Kidney epithelial cell (primary cell): ENCODE measurements at regions not wholly inside any gene's neighbourhood (a gene's known extent, or its start where the extent isn't known, plus 50 kb on each side); places are given as distances from the start of the nearest gene placed in this dataset.

Experiments
- DNase-seq: peaks from one replicate; pipeline ENCODE4 v3.0.0-alpha.2; 2010; ENCODE audit warnings: low read depth
- H3K27me3 ChIP-seq: 2 replicates; pipeline ENCODE4 v1.6.0; 2011; ENCODE audit warnings: low read length; ENCODE audit not compliant: control insufficient read depth, insufficient read depth
- H3K36me3 ChIP-seq: 2 replicates; pipeline ENCODE4 v1.5.1; 2011; ENCODE audit warnings: low read length; ENCODE audit not compliant: control insufficient read depth, insufficient read depth
- H3K4me3 ChIP-seq: 2 replicates; pipeline ENCODE4 v1.5.1; 2011; ENCODE audit warnings: low read depth, mild to moderate bottlenecking, control low read depth, low read length
- TF ChIP-seq, protein P1 (sequence below): IDR thresholded peaks from 2 replicates; pipeline ENCODE4 v1.5.1; 2011; ENCODE audit warnings: mild to moderate bottlenecking, moderate library complexity, low read length, control low read depth, inconsistent platforms; ENCODE audit not compliant: insufficient read depth, poor library complexity, severe bottlenecking

DNA sequence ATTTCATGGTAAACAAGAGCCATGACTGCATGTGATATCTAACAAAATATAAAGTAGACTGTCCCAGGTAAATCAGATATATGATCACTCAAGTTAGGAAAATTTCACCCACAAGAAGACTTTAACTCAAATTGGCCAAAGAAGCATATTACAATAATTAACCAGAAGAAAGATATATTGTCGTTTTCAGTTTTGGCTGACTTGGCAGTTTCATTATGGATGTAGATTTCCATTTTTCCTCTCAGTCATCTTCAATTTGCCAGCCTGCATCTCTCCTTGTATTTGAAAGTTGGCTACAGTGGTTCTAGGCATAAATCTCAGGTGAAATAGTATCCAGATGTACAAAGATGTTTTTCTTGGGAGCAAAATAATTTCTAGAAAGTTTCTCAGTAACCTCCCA is 761.6 kb downstream of the LRFN5 start:
- H3K4me3 ChIP-seq: no peak overlapping the region
- DNase-seq: no peak
- no peaks in the 10 kb centered on the region for H3K36me3 ChIP-seq
- TF ChIP-seq, protein P1, sequence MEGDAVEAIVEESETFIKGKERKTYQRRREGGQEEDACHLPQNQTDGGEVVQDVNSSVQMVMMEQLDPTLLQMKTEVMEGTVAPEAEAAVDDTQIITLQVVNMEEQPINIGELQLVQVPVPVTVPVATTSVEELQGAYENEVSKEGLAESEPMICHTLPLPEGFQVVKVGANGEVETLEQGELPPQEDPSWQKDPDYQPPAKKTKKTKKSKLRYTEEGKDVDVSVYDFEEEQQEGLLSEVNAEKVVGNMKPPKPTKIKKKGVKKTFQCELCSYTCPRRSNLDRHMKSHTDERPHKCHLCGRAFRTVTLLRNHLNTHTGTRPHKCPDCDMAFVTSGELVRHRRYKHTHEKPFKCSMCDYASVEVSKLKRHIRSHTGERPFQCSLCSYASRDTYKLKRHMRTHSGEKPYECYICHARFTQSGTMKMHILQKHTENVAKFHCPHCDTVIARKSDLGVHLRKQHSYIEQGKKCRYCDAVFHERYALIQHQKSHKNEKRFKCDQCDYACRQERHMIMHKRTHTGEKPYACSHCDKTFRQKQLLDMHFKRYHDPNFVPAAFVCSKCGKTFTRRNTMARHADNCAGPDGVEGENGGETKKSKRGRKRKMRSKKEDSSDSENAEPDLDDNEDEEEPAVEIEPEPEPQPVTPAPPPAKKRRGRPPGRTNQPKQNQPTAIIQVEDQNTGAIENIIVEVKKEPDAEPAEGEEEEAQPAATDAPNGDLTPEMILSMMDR: no peak
- no peaks in the 10 kb centered on the region for H3K27me3 ChIP-seq

DNA sequence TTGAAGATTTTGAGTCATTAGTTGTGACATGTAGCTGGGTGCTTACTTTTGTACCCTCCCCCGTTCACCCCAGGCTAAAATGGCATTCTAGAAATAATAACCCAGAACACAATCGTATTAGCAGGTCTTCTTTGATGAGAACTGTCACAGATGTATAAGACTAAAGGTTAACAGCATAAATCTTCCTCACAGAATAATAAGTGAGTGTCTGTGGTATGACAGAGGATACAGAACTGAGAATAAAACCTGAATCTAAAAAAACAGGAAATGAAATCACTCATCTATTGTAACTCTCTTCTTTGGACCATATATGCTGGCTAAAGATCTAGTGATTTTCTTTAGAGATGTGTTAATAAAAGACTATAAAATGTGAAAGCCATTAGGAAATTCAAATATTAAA is 746.6 kb downstream of the LRFN5 start:
- H3K4me3 ChIP-seq: no peak overlapping the region
- TF ChIP-seq, protein P1: no peak
- no peaks in the 10 kb centered on the region for H3K27me3 ChIP-seq
- H3K36me3 ChIP-seq: no peaks in the 10 kb centered on the region
- DNase-seq: no peak

DNA sequence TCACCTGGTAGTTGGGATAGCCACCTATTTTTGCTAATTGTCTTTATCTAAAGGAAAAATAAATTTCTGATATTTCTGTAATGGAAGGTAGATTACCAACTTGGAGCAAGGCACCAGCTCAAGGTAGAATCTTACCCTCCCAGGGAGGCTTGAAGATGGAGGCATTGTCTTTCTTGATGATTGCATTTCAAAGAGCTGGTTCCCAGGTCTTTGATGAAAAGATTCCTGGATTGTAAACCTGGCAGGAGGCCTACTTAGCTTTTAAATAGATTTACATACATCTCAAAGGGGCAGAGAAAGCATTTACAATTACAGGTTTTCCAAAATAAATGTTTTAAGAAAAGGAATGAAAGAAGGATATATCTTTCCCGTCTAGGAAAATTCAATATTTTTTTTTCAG is 729.2 kb downstream of the LRFN5 start:
- DNase-seq: no peak
- H3K4me3 ChIP-seq: no peak overlapping the region
- TF ChIP-seq, protein P1: no peak
- H3K27me3 ChIP-seq: no peaks in the 10 kb centered on the region
- no peaks in the 10 kb centered on the region for H3K36me3 ChIP-seq

DNA sequence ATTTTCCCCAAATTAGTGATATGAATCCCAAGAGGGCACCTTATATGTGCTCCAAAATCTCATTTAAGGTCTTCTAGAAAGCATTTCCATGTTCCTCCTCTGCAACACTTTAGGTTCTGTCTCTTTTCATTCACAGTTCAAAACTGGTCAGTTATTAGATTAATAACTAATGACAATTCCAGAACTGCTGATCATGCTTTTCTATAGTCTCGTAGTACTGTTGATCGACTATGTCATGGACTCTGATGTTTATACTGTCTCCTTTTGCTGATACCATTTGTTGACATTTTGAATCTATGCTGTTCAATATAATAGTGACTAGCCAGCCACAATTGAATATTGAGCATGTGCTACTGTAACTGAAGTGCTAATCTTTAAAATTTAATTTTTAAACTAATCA is 728.3 kb downstream of the LRFN5 start:
- no peaks in the 10 kb centered on the region for H3K27me3 ChIP-seq
- TF ChIP-seq, protein P1: no peak
- H3K36me3 ChIP-seq: no peaks in the 10 kb centered on the region
- no peak overlapping the region for H3K4me3 ChIP-seq
- no peak for DNase-seq

DNA sequence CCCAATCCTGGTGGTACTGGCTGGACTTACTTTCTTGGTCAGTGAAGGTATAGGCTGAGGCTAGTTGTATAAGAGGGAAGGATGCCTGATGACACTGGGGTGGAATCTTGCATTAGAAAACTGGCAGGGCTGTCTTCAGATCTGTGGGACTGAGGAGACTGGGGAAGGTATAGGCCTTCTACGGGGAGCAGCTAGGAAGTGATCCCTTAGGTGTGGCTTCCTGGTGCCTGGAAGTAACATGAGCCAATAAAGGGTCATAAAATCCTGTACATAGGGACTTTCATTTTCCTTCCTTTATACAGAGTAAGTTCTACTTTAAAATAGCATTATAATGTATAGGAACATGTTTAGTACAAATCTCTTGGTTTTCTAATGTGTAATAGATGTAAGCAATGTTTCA is 716.8 kb downstream of the LRFN5 start:
- no peak for DNase-seq
- no peaks in the 10 kb centered on the region for H3K27me3 ChIP-seq
- no peak overlapping the region for H3K4me3 ChIP-seq
- TF ChIP-seq, protein P1: no peak
- H3K36me3 ChIP-seq: no peaks in the 10 kb centered on the region

DNA sequence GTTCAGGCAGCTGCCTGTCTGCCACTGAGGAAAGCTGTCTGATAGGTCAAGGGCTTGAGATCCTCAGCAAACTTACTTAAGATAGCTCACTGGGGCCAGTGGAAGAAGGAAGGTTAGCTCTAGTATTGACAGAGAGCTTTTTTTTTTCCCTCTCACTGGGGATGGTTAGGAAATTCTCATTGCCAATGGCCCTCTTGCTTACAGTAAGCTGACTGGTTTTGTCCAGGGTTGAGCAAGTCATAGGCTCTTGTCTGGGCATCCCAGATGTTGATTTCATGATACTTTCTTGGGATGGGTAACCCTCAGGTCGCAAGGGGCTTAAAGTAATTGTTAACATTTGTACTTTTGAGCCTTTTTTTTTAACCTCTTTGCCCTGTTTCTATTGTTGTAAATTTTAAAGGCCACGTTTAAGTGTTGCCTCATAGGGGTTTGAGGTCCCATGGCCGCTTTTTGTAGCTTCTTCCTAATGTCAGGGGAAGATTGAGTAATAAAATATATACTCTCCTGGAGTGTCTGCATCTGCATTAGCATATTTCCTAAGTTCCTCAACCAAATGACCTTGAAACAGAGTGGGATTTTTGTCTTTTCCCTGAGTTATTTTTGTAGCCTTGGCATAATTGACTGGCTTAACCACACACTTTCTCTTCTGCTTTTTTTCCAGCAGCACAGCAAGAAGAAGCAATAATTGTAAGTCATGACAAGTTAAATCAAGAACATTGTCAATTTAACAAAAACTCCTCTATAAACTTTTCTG is 716.0 kb downstream of the LRFN5 start:
- H3K36me3 ChIP-seq: no peaks in the 10 kb centered on the region
- TF ChIP-seq, protein P1: no peak
- no peak for DNase-seq
- no peak overlapping the region for H3K4me3 ChIP-seq
- H3K27me3 ChIP-seq: no peaks in the 10 kb centered on the region
